ENCODE measurements at regions not wholly inside any gene's neighbourhood (a gene's known extent, or its start where the extent isn't known, plus 50 kb on each side); places are given as distances from the start of the nearest gene placed in this dataset.
"Not testable (repeated sequence)": the region's sequence is repeated elsewhere in the genome, so short reads cannot be mapped to it uniquely, and the experiment has no call there.

DNA sequence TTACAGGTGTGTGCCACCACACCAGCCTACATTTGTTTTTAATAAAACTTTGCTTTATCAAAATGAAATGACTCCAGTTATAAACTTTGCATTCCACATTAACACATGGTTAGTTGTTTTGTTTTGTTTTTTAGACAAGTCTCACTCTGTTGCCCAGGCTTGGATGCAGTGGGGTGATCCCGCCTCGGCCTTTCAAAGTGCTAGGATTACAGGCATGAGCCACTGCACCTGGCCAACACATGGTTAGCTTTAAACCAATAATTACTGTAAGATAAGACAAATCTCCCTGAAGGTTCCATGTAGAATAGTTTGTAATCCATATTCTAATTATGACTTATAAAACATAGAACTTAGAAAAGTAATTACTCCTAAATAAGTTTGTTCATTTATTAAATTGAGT, 89.8 kb upstream of the MED13 start:
- no peak for DNase-seq (ENCODE audit: low read depth)

- DNase-seq (ENCODE audit: low read depth): no peak
Observed at GRCh38 chr17:62150471-62150870, 85.4 kb upstream of the MED13 start.

DNA sequence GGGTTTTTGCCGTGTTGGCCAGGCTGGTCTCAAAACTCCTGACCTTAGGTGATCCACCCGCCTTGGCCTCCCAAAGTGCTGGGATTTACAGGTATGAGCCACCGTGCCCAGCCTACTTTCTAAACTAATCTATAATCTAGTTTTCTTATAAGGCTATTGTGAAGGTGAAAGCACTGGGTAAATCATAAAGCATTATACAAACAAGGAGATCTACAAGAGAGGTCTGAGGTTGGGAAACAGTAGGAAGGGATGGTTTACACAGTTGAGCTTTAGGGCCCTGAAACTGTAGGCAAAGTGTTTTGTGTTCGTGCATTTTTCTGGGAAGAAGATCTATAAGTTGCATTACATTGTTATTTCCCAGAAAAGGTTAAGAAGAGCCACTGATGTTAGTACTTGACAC, 84.9 kb upstream of the MED13 start:
- DNase-seq (ENCODE audit: low read depth): no peak

DNA sequence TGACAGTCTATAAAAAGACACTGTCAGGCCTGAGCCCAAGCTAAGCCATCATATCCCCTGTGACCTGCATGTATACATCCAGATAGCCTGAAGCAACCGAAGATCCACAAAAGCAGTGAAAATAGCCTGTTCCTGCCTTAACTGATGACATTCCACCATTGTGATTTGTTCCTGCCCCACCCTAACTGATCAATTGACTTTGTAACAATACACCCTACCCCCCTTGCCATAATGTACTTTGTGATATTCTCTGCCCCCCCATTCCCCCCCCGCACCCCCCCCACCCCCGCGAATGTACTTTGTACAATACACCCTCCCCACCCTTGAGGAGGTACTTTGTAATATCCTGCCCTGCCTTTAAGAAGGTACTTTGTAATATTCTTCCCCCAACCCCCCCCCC, 82.2 kb upstream of the MED13 start:
- no peak for DNase-seq (ENCODE audit: low read depth)

- DNase-seq (ENCODE audit: low read depth): no peak
Observed at GRCh38 chr17:62140836-62141235, 75.8 kb upstream of the MED13 start.

GRCh38 chr17:62140376-62140775, 75.3 kb upstream of the MED13 start:
- no peak for DNase-seq (ENCODE audit: low read depth)

DNA sequence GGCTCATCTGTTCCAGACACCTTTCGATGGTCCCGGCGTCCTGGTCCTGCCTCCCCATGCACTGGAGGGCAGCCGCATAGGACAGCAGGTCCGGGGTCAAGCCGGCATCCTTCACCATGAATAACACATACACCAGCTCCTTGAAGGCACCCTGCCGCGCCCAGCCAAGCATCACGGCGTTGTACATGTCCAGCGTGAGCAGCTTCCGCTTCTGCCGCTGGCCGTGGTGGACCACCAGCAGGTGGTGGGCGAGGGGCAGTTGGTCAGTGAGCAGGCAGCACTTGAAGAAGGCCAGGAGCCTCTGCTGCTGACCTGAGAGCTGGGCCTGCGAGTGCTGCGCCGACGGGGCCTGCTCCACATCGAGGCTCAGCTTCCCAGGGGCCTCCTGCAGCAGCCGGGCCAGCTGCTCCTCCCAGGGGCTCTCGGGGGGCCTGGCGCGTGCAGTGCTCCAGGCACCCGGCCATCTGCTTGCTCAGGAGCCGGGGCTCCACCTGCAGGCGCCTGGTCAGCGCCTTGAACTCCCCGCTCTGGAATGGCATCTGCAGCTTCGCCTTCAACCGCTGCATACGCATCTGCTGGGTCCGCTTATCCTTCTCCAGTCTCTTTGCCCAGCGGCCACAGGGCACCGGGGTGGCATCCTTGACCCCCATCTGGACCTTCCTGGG, 74.7 kb upstream of the MED13 start:
- DNase-seq (ENCODE audit: low read depth): not testable (repeated sequence)

- DNase-seq (ENCODE audit: low read depth): no peak
Observed at GRCh38 chr17:62139141-62139540, 74.1 kb upstream of the MED13 start.

GRCh38 chr17:62138676-62139121, 73.6 kb upstream of the MED13 start:
- not testable (repeated sequence) for DNase-seq (ENCODE audit: low read depth)

GRCh38 chr17:62137734-62138624, 72.9 kb upstream of the MED13 start:
- not testable (repeated sequence) for DNase-seq (ENCODE audit: low read depth)

- DNase-seq (ENCODE audit: low read depth): not testable (repeated sequence)
Observed at GRCh38 chr17:62137013-62137733, 72.1 kb upstream of the MED13 start.

DNA sequence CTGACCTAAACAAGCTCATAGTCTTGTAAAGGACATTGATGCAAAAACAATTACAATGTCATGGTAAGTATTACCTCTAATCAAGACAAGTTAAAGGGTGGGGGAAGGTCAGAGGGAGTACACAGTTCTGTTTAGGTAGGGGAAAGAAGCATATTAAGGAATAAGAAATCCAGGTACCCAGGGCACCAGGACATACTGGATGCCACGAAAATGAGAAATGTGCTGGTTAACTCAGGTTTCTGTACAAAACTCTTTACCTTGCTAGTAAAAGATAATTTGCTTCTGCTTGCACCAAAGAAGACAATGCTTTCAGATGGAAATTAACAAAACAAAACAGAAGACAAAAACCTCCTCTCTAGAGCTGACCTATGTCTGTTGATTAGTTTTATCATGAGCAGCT, 70.7 kb upstream of the MED13 start:
- DNase-seq (ENCODE audit: low read depth): no peak

GRCh38 chr17:62135096-62135495, 70.0 kb upstream of the MED13 start:
- DNase-seq (ENCODE audit: low read depth): not testable (repeated sequence)

DNA sequence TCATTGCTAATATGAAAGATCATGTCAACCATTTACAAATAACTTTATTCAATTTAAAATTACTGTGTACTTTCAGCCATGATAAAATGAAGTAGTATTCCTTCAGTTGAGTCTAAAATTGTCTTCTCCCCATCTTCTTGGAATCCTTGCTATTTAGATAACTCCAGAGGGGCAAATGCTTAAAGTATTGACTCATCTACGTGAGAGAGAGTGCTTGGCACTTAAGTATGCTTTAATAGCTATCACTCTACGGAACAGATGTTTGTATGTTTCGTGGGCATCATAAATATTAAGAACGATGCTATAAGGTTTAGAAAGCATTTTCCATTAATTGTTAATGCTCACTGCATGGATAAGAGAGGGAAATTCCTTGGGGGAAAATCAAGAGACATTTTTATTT, 69.3 kb upstream of the MED13 start:
- DNase-seq (ENCODE audit: low read depth): no peak

DNA sequence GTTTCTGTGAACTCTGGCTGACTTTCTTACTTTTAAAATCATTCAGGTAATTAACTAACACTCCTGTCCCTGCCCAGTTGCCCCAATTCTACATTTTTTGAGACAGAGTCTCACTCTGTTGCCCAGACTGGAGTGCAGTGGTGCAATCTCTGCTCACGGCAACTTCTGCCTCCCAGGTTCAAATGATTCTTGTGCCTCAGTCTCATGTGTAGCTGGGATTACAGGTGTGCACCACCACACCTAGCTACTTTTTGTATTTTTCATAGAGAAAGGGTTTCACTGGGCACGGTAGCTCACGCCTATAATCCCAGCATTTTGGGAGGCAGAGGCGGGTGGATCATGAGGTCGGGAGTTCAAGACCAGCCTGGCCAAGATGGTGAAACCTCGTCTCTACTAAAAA, 66.2 kb upstream of the MED13 start:
- not testable (repeated sequence) for DNase-seq (ENCODE audit: low read depth)

- DNase-seq (ENCODE audit: low read depth): no peak
Observed at GRCh38 chr17:62130739-62131138, 65.7 kb upstream of the MED13 start.

GRCh38 chr17:62126292-62126691, 61.2 kb upstream of the MED13 start:
- DNase-seq (ENCODE audit: low read depth): no peak

- DNase-seq (ENCODE audit: low read depth): no peak
Observed at GRCh38 chr17:62125307-62125706, 60.2 kb upstream of the MED13 start.

GRCh38 chr17:62121025-62121730, 56.1 kb upstream of the MED13 start:
- no peak for DNase-seq (ENCODE audit: low read depth)

DNA sequence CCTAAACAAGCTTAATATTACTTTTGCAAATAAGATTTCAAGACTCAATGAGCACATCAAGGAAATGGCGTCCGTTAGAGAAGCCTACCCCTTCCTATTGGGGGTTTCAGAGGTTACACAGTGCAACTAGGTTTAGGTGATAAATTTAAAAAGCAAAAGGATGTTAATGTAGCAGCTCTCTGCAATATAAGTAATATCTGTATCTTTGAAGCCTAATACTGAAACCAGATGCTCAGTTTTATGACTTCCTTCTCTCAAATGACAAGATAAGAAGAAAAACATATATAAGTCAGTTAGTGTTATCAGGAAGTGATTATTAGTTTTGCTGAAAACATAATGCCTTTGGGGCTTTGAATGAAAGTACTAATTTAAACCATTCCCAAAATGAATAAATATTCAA, 54.3 kb upstream of the MED13 start:
- DNase-seq (ENCODE audit: low read depth): no peak
